AG10803 (cell line): ENCODE measurements at regions not wholly inside any gene's neighbourhood (a gene's known extent, or its start where the extent isn't known, plus 50 kb on each side); places are given as distances from the start of the nearest gene placed in this dataset.

ENCODE experiments used
- DNase-seq: peaks from one replicate; pipeline ENCODE4 v3.0.0; 2010; ENCODE audit warnings: low read depth
- H3K4me3 ChIP-seq: 2 replicates; pipeline ENCODE4 v1.5.1; 2011; ENCODE audit warnings: mild to moderate bottlenecking, low read length, control low read depth
- CTCF ChIP-seq: conservative IDR thresholded peaks from 2 replicates; pipeline ENCODE4 v1.5.1; 2011; ENCODE audit warnings: mild to moderate bottlenecking, low read length, control low read depth, inconsistent platforms

- TF ChIP-seq CTCF, result peak; percentile 85
- no peak overlapping the region for H3K4me3 ChIP-seq
- peak; percentile 80 for DNase-seq
These were observed 221.6 kb downstream of the OGFRL1 start for GRCh38 chr6:71510057-71510713.

- DNase-seq, result no peak
- no peak overlapping the region for H3K4me3 ChIP-seq
- no peak for TF ChIP-seq CTCF
These were observed 222.2 kb downstream of the OGFRL1 start for GRCh38 chr6:71510856-71511255.

- no peak for TF ChIP-seq CTCF
- no peak overlapping the region for H3K4me3 ChIP-seq
- DNase-seq, result no peak
These were observed 223.6 kb downstream of the OGFRL1 start for GRCh38 chr6:71512256-71512655.

GRCh38 chr6:71513036-71513435, 224.4 kb downstream of the OGFRL1 start:
- H3K4me3 ChIP-seq, result no peak overlapping the region
- no peak for TF ChIP-seq CTCF
- no peak for DNase-seq

- TF ChIP-seq CTCF, result no peak
- no peak for DNase-seq
- H3K4me3 ChIP-seq, result no peak overlapping the region
These were observed 234.9 kb downstream of the OGFRL1 start for GRCh38 chr6:71523548-71523947.

- no peak for TF ChIP-seq CTCF
- H3K4me3 ChIP-seq, result no peak overlapping the region
- DNase-seq, result no peak
These were observed 235.6 kb downstream of the OGFRL1 start for GRCh38 chr6:71524201-71524600.

- TF ChIP-seq CTCF, result no peak
- DNase-seq, result no peak
- no peak overlapping the region for H3K4me3 ChIP-seq
These were observed 239.3 kb downstream of the OGFRL1 start for GRCh38 chr6:71527886-71528285.
